Endodermal cell (in vitro differentiated cells): ENCODE measurements at regions not wholly inside any gene's neighbourhood (a gene's known extent, or its start where the extent isn't known, plus 50 kb on each side); places are given as distances from the start of the nearest gene placed in this dataset.

ENCODE experiments used
- DNase-seq: peaks from one replicate; pipeline ENCODE4 v3.0.0-alpha.2; 2017
- H3K27ac ChIP-seq: 2 replicates; pipeline ENCODE4 v1.5.1; 2013; ENCODE audit warnings: mild to moderate bottlenecking, low read depth, low read length, moderate library complexity
- H3K27me3 ChIP-seq: 2 replicates; pipeline ENCODE4 v1.6.1; 2013; ENCODE audit warnings: mild to moderate bottlenecking, low read length, moderate library complexity; ENCODE audit not compliant: insufficient read depth, control insufficient read depth, poor library complexity, severe bottlenecking
- H3K36me3 ChIP-seq: 2 replicates; pipeline ENCODE4 v1.7.0; 2013; ENCODE audit warnings: mild to moderate bottlenecking, low read length, moderate library complexity; ENCODE audit not compliant: control insufficient read depth, insufficient read depth
- H3K4me1 ChIP-seq: one replicate; pipeline ENCODE4 v1.7.0; 2013; ENCODE audit warnings: low read length; ENCODE audit not compliant: control insufficient read depth, insufficient read depth
- H3K4me3 ChIP-seq: 2 replicates; pipeline ENCODE4 v1.5.1; 2013; ENCODE audit warnings: mild to moderate bottlenecking, low read length, moderate library complexity
- H3K9ac ChIP-seq: 2 replicates; pipeline ENCODE4 v1.6.1; 2013; ENCODE audit warnings: mild to moderate bottlenecking, low read length, moderate library complexity; ENCODE audit not compliant: poor library complexity, severe bottlenecking; ENCODE audit errors: extremely low read depth
- H3K9me3 ChIP-seq: 2 replicates; pipeline ENCODE4 v1.6.1; 2013; ENCODE audit warnings: mild to moderate bottlenecking, low read length, moderate library complexity; ENCODE audit not compliant: control insufficient read depth
- H3K27ac Mint-ChIP-seq: 2 replicates; pipeline ENCODE4 v1.8.0; 2020; ENCODE audit warnings: mixed read lengths
- H3K27me3 Mint-ChIP-seq: 2 replicates; pipeline ENCODE4 v1.8.0; 2021; ENCODE audit warnings: mild to moderate bottlenecking, mixed read lengths; ENCODE audit not compliant: insufficient read depth
- H3K36me3 Mint-ChIP-seq: 2 replicates; pipeline ENCODE4 v1.8.0; 2020; ENCODE audit warnings: low read depth, mixed read lengths
- H3K4me1 Mint-ChIP-seq: 2 replicates; pipeline ENCODE4 v1.8.0; 2020; ENCODE audit warnings: mixed read lengths
- H3K4me3 Mint-ChIP-seq: 2 replicates; pipeline ENCODE4 v1.8.0; 2020; ENCODE audit warnings: mild to moderate bottlenecking, moderate library complexity, mixed read lengths
- H3K9me3 Mint-ChIP-seq: 2 replicates; pipeline ENCODE4 v1.8.0; 2020; ENCODE audit warnings: mild to moderate bottlenecking, mixed read lengths
- WGBS, 2 experiments: methylation state at CpG; one replicate each; pipeline versions ENCODE4 v1.1.5 to v1.1.7; 2013; ENCODE audit warnings: missing lambda C conversion rate in 2 of 2, mixed read lengths in 1 of 2; ENCODE audit not compliant: insufficient coverage in 1 of 2, insufficient read length in 1 of 2; 5-methylcytosine and 5-hydroxymethylcytosine counted together
- TF ChIP-seq, protein P1 (sequence below): fragments of 200-600 bp; sonication (generic); conservative IDR thresholded peaks from 2 replicates; pipeline ENCODE4 v1.5.0; 2021; ENCODE audit warnings: antibody characterized with exemption, mild to moderate bottlenecking

DNA sequence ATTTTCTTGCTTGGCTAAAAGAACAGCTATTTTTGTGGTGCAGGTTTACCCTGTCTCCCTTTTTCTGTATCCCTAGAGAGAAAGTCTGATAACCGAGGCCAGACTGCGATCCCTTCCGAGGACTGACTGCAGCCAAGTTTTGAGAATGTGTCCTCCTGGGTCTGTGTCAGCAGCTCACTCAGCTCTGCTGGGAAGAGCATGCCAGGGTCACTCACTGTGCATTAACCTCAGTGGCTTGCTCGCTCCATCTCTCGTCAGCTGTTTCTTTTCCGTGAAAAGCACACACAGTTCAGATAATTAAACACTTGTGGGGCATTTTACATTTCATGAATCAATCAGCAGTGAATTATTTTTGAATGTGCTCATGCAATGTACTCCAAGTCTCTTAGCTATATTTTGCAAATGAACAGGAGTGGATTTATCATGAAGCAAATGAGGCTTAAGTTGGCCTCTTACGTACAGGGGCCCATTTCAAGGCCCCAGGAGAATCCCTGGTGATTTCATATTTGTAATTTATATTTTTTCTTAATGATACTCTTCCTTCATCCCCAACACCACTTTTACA lies 252.1 kb downstream of the SMARCA2 start:
- Histone ChIP-seq H3K27ac (no peak overlapping the region), H3K4me1 (no peaks in the 10 kb centered on the region), H3K9me3 (peaks cover 3% of the 10 kb centered on the region), H3K27me3 (no peaks in the 10 kb centered on the region), H3K9ac (no peak overlapping the region), H3K4me3 (no peak overlapping the region), H3K36me3 (peaks cover 42% of the 10 kb centered on the region)
- H3K27me3 Mint-ChIP-seq = no peaks in the 10 kb centered on the region
- WGBS, 2 experiments = 92 to 94% methylated on average over 6 to 7 of the region's 7 CpGs
- H3K4me1 Mint-ChIP-seq = peaks cover 4% of the 10 kb centered on the region
- H3K9me3 Mint-ChIP-seq = peaks cover 9% of the 10 kb centered on the region
- TF ChIP-seq, protein P1, sequence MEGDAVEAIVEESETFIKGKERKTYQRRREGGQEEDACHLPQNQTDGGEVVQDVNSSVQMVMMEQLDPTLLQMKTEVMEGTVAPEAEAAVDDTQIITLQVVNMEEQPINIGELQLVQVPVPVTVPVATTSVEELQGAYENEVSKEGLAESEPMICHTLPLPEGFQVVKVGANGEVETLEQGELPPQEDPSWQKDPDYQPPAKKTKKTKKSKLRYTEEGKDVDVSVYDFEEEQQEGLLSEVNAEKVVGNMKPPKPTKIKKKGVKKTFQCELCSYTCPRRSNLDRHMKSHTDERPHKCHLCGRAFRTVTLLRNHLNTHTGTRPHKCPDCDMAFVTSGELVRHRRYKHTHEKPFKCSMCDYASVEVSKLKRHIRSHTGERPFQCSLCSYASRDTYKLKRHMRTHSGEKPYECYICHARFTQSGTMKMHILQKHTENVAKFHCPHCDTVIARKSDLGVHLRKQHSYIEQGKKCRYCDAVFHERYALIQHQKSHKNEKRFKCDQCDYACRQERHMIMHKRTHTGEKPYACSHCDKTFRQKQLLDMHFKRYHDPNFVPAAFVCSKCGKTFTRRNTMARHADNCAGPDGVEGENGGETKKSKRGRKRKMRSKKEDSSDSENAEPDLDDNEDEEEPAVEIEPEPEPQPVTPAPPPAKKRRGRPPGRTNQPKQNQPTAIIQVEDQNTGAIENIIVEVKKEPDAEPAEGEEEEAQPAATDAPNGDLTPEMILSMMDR = no peak
- no peak overlapping the region for H3K27ac Mint-ChIP-seq
- no peak overlapping the region for H3K4me3 Mint-ChIP-seq
- peaks cover 79% of the 10 kb centered on the region for H3K36me3 Mint-ChIP-seq
- DNase-seq = no peak

DNA sequence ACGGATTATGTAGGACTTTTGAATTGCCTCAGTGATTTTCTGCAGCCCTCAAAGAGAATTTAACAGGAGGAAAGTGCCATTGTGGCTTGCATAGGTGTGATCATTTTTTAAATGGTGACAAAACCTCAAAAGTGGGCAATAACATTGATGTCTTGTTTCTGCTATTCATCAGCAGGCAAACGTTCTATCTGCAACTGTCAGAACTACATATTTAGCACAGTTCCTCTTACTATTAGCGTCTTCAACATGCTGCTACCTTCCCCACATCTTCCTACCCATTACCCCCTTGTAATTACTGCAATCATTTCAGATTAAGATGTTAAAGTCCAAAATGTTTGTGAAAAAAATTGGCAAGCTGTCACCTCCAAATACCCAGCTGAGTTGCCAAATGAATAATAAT lies 254.6 kb downstream of the SMARCA2 start:
- Mint-ChIP-seq H3K27ac (no peak overlapping the region), H3K9me3 (no peaks in the 10 kb centered on the region), H3K27me3 (no peaks in the 10 kb centered on the region), H3K36me3 (peaks cover 67% of the 10 kb centered on the region), H3K4me1 (peaks cover 24% of the 10 kb centered on the region), H3K4me3 (no peak overlapping the region)
- H3K36me3 ChIP-seq = peaks cover 36% of the 10 kb centered on the region
- H3K4me3 ChIP-seq = no peak overlapping the region
- no peaks in the 10 kb centered on the region for H3K4me1 ChIP-seq
- TF ChIP-seq, protein P1 = no peak
- H3K27me3 ChIP-seq = no peaks in the 10 kb centered on the region
- peaks cover under 1% of the 10 kb centered on the region for H3K9me3 ChIP-seq
- 94 to 100% methylated on average over 2 to 3 of the region's 3 CpGs for WGBS, 2 experiments
- H3K27ac ChIP-seq = no peak overlapping the region
- DNase-seq = no peak
- H3K9ac ChIP-seq = no peak overlapping the region

DNA sequence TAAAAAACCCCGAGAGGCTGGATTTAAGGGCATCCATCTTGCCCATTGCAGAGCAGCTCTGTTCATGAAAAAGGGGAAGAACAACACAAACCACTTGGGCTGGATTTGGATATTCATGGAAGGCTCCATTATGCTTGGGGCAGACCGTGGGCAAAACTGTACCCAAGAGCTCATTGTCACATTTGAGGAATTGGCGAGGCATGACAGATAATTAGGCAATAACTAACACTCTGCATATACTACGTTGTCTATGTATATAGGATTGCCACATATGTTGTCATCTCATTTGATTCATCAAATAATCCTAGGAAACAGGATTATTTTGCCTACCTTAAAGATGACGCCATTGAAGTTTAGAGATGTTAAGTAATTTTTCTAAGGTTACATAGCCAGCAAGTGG lies 255.4 kb downstream of the SMARCA2 start:
- peaks cover 33% of the 10 kb centered on the region for H3K36me3 ChIP-seq
- peaks cover 32% of the 10 kb centered on the region for H3K4me1 Mint-ChIP-seq
- 92 to 96% methylated on average over 2 to 5 of the region's 5 CpGs for WGBS, 2 experiments

More for the DNA sequence above, 255.4 kb downstream of the SMARCA2 start:
- no peak overlapping the region for H3K9ac ChIP-seq
- no peak overlapping the region for H3K27ac ChIP-seq
- no peaks in the 10 kb centered on the region for H3K9me3 Mint-ChIP-seq
- H3K36me3 Mint-ChIP-seq = peaks cover 60% of the 10 kb centered on the region
- H3K9me3 ChIP-seq = no peaks in the 10 kb centered on the region
- DNase-seq = no peak
- H3K4me3 Mint-ChIP-seq = no peak overlapping the region
- H3K27ac Mint-ChIP-seq = no peak overlapping the region
- H3K4me1 ChIP-seq = no peaks in the 10 kb centered on the region
- H3K4me3 ChIP-seq = no peak overlapping the region
- TF ChIP-seq, protein P1 = no peak
- no peaks in the 10 kb centered on the region for H3K27me3 Mint-ChIP-seq
- H3K27me3 ChIP-seq = no peaks in the 10 kb centered on the region
